NCI-H187 treated with DMSO at 0.1 percent for 48 hours (cell line): ENCODE measurements at regions not wholly inside any gene's neighbourhood (a gene's known extent, or its start where the extent isn't known, plus 50 kb on each side); places are given as distances from the start of the nearest gene placed in this dataset.
"Not testable (repeated sequence)": the region's sequence is repeated elsewhere in the genome, so short reads cannot be mapped to it uniquely, and the experiment has no call there.

Experiments used
- DNase-seq: peaks from one replicate; lab custom pipeline; 2025; lab: John Stamatoyannopoulos, UW

GRCh38 chr13:37216331-37216730, 110.9 kb upstream of the CSNK1A1L start:
- DNase-seq, result no peak

DNA sequence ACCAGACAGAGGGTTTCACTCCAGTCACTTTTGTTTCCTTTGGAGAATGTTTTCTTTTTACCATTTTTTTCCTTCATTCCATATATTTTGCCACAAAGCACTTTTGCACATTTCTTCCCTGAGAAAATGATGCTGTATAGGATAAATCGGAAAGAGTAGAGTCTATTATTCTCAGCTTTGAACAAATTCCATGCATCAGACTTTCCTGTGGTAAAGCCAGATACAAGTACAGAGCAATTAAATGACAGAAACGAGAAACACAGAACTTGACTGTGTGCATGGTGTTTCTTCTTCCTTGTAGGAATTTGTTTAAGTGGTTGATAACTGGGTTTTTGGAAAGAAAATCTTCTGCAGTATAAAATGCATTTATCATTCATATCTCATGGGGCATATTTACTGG, 107.4 kb upstream of the CSNK1A1L start:
- no peak for DNase-seq

- no peak for DNase-seq
Observed at GRCh38 chr13:37211487-37211886, 106.0 kb upstream of the CSNK1A1L start.

- no peak for DNase-seq
Observed at GRCh38 chr13:37209621-37210580, 104.4 kb upstream of the CSNK1A1L start.

DNA sequence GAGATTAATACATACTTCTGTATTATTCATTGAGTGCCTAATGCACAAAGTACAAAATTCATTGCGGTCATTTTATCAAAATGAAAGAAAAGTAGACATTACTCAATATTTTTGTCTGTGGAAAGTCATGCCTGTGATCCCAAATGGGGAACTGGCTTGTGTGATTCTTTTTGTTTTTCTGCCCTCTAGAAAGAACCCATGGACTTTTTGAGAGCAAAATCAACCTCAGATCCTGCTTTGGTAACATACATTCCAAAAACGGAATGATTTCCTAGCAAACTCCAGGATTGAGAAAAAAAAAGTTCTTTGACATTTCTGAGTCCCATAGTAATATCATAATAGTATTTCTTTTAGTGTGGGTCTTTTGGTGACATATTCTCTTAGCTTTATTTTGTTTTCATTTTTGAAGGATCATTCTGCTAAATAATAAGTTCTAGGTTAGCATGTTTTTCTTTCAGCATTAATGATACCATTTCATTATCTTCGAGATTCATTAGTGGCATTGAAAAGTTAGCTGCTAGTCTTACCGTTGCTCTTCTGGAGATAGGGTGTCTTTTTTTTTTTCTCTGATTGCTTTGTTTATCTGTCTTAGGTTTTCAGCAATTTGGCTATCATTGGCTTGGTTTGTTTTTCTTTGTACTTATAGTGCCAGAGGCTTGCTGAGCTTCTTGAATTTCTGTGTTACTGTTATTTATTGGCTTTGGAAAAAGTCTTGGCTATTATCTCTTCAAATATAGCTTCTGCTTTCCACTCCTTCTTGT, 102.4 kb upstream of the CSNK1A1L start:
- no peak for DNase-seq

- no peak for DNase-seq
Observed at GRCh38 chr13:37202264-37202663, 96.8 kb upstream of the CSNK1A1L start.

- no peak for DNase-seq
Observed at GRCh38 chr13:37201081-37201480, 95.6 kb upstream of the CSNK1A1L start.

GRCh38 chr13:37198629-37199028, 93.2 kb upstream of the CSNK1A1L start:
- DNase-seq, result no peak

DNA sequence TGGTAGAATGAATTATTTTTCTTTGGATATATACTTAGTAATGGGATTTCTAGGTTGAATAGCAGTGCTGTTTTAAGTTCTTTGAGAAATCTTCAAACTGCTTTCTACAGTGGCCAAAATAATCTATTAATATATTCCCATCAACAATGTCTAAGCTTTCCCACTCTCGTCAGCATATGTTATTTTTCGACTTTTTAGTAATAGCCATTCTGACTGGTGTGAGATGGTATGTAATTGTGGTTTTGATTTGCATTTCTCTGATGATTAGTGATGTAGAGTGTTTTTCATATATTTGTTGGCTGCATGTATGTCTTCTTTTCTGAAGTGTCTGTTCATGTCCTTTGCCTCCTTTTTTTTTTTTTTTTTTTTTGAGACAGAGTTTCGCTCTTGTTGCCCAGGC, 90.2 kb upstream of the CSNK1A1L start:
- DNase-seq, result no peak

GRCh38 chr13:37194428-37194861, 89.0 kb upstream of the CSNK1A1L start:
- no peak for DNase-seq

- no peak for DNase-seq
Observed at GRCh38 chr13:37192956-37193355, 87.5 kb upstream of the CSNK1A1L start.

DNA sequence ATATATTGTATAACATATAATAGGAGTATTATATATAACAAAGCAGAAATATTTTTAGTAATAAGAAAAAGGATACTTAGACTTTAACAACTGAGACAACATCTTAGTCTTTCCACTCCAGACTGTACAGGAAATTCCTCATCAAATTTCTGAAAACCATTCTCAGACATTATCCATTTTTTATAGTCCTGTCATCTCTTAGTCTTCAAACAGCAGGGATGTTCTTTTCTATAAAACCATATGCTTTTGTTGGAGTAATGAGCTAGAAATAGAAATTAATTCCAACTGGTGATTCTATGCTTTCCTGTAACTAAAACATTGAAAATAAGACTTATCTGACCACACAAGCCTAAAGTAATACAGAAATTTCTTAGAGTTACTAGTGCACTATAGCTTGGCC, 82.2 kb upstream of the CSNK1A1L start:
- DNase-seq, result no peak

DNA sequence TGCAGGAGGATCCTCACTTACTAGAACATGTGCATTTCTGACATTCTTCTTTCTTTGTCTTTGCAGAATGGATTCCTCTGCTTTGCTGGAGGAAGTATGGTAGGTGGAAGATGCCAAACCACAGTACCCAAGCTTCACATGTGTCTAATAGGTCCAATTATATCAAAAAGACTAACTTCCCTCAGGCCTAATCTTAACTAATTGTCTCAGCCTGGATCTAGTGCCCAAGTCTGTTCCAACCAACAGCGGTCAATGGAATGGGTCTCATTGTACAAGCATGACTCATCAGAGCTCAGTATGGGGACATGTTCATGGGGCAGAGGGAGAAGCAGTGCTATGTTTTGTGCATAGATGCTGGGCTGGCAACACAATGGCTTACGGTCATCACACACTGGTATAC, 81.6 kb upstream of the CSNK1A1L start:
- no peak for DNase-seq

DNA sequence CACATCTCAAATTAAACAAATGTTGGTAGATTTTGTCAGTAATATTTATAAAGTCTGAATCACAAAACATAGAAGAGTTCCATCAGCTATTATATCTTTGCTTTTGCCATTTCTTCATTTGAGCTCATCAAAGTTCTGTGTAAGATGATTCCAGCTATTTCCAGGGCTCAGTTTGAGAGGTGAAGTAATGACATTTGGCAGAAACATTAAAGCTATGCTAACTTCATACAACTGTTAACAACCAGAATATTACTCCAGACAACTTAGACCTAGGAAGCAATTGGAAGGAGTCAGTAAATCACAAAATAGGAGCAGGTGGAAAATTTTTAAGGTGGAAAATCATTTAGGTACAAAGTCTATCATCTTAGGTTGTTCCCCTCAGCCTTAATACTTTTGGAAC, 76.2 kb upstream of the CSNK1A1L start:
- DNase-seq, result no peak

- DNase-seq, result no peak
Observed at GRCh38 chr13:37179645-37180044, 74.2 kb upstream of the CSNK1A1L start.

DNA sequence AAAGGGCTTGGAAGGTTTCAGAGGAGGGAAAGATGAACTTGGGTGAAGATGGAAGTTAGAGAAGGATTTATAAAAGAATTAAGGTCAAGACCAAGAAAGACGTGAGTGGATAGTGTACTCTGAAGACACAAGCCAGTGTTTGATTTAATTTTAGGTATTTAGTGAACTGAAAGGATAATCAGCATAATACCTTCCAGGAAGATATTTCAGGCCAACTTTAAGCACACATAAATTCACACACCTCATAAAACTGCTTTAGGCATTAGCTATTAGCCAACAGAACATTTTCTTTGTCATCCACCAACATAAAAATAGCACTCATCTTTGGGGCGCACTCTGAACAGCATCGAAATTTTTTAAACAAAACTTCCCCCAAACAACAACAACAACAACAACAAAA, 71.7 kb upstream of the CSNK1A1L start:
- no peak for DNase-seq

GRCh38 chr13:37175996-37176395, 70.5 kb upstream of the CSNK1A1L start:
- DNase-seq, result no peak

- DNase-seq, result no peak
Observed at GRCh38 chr13:37173214-37173613, 67.8 kb upstream of the CSNK1A1L start.

- not testable (repeated sequence) for DNase-seq
Observed at GRCh38 chr13:37172226-37172625, 66.8 kb upstream of the CSNK1A1L start.

DNA sequence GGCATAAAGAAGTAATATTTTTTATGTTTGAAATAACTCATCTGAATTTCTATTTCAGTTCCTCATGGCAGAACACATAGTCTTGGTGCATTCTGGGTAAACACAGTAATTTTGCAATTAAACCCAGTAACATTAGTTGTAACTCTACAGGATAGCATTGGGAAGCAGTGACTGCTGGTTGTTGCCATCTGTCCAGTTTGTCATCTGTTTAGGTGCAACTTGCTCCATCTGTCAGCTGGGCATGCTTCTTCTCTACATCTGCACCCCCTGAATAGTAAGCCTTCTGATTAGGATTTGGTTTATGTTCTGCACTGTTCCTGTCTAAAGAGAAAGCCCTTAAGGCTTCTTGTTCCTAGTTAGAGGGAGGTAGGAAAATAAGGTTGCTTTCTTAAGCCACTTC, 63.5 kb upstream of the CSNK1A1L start:
- no peak for DNase-seq

DNA sequence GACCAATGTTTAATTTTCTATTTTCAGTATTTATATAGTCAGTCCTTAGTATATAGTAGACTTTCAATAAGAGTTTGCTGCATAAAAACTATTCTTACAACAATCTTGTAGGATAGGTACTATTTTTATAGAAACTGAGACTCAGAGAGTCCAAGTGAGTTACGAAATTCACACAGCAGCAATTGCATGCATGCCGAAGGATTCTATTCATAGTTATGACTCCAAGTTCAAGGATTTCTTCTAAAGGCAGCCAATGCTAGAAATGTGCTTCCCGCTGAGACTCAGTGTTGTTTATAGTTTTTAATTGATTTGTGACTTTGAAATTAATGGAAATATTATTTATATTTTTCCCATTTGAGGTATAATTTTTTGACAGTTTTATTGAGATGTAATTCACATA, 62.7 kb upstream of the CSNK1A1L start:
- DNase-seq, result no peak

- no peak for DNase-seq
Observed at GRCh38 chr13:37164635-37165034, 59.2 kb upstream of the CSNK1A1L start.

DNA sequence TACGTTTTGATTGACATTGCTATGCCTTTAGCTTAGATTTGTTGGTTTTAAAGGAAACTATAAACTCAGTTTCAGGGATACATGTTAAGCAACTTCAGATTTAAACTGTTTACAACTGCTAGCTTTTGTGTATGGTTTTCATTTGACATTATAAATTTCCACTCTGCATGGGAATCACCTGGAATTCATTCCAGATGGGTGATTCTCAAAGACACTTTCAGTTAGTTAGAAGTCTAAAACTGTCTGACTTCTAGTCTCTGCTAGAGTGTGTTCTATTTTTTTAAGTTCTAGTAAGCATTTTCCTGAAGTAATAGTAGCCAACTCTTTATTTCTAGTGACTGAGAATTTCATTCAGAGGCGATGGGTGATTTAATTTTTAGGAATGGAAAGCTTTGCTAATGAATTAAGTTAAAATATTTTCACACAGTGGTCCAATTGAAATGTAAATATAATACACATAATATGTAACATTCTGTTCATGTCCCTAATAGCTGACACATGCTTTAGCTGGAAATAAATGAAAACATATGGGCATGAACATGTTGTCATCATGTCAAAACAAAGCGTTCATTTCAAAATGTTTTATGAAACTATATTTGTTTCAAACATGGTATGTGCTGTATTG, 58.3 kb upstream of the CSNK1A1L start:
- no peak for DNase-seq
